C4-2B (cell line): ENCODE measurements at regions not wholly inside any gene's neighbourhood (a gene's known extent, or its start where the extent isn't known, plus 50 kb on each side); places are given as distances from the start of the nearest gene placed in this dataset.

Experiments
- H3K27ac ChIP-seq: fragments of 450-650 bp; 2 replicates; pipeline ENCODE4 v1.5.1; 2017
- ZFX ChIP-seq: fragments of 450-650 bp; IDR thresholded peaks from 2 replicates; pipeline ENCODE4 v1.6.1; 2017
- TF ChIP-seq, protein P1 (sequence below): fragments of 450-650 bp; conservative IDR thresholded peaks from 2 replicates; pipeline ENCODE4 v1.5.1; 2017; ENCODE audit warnings: mild to moderate bottlenecking

DNA sequence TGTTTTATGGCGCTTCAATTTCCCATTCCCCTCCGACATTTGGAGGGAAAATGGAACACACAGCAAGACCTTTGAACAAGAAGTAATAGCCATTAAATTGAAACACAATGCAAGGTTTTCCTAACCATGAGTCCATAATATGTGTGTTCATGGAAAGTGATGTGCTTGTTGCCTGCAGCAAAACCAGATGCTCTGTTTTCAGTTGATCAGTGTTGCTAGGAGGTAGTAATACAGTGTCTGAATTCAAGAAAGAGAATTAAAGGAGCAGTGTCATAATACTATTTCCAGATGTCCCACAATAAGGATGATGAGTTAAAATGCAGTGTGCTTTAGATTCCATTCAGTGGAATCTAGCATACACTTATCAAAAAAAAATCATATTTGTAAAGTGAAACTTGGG, 637.4 kb upstream of the API5 start:
- no peak overlapping the region for H3K27ac ChIP-seq
- no peak for TF ChIP-seq ZFX
- TF ChIP-seq, protein P1, sequence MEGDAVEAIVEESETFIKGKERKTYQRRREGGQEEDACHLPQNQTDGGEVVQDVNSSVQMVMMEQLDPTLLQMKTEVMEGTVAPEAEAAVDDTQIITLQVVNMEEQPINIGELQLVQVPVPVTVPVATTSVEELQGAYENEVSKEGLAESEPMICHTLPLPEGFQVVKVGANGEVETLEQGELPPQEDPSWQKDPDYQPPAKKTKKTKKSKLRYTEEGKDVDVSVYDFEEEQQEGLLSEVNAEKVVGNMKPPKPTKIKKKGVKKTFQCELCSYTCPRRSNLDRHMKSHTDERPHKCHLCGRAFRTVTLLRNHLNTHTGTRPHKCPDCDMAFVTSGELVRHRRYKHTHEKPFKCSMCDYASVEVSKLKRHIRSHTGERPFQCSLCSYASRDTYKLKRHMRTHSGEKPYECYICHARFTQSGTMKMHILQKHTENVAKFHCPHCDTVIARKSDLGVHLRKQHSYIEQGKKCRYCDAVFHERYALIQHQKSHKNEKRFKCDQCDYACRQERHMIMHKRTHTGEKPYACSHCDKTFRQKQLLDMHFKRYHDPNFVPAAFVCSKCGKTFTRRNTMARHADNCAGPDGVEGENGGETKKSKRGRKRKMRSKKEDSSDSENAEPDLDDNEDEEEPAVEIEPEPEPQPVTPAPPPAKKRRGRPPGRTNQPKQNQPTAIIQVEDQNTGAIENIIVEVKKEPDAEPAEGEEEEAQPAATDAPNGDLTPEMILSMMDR: no peak

DNA sequence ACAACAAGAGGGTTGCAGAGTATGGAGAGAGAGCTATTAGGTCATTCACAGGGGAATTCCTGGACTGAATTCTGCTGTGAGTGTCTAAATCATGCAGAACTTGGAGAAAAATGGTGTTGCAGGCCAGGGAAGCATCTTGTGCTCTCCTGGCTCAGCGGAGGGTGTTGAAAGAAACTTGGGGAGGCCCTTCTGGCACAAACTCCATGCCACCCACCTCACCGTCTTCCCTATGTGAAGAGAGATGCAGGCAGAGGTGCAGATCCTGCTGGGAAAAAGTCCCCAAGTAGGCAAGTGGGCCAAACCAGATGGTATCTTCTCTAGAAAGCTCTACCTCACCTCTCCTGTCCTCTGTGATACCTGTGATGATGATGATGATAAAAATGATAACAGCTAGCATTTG, 604.3 kb upstream of the API5 start:
- no peak overlapping the region for H3K27ac ChIP-seq
- TF ChIP-seq, protein P1: no peak
- no peak for TF ChIP-seq ZFX

DNA sequence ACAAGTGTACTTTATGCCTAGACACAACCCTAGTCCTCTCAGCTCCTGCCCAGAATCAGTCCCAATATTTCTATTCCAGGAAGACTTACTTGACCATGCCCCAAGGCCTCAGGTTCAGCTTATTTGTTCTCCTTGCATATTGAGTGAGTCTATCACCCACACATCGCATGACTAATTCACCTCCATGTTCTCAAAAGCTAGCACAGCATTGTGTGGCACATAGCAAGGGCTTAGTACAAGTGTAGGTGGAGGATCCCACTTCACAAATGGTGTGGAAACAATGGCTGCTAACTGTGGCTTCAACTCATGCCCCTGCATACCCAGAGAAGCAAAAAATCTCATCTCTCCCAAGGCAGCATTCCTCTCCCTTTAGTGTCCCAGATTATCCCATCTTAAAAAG, 602.6 kb upstream of the API5 start:
- no peak overlapping the region for H3K27ac ChIP-seq
- no peak for TF ChIP-seq ZFX
- TF ChIP-seq, protein P1: no peak

DNA sequence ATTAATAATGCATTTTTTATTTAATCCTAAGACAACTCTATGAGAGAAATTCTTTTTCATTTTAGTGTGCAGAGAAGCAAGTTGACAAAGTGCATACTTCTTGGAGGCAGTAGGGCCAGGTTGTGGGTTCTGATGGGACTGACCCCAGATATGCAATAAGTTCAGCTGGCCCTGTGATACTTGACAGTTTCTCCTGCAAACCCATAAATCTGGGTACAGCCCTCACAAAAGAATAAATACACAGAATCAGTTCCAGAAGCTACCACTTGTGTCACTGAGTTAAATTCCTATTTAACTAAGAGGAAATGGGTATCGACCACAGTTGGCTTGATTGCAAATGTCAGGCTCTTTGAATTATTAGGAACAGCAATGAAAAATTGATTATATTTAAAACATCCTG, 598.5 kb upstream of the API5 start:
- TF ChIP-seq, protein P1: no peak
- no peak for TF ChIP-seq ZFX

DNA sequence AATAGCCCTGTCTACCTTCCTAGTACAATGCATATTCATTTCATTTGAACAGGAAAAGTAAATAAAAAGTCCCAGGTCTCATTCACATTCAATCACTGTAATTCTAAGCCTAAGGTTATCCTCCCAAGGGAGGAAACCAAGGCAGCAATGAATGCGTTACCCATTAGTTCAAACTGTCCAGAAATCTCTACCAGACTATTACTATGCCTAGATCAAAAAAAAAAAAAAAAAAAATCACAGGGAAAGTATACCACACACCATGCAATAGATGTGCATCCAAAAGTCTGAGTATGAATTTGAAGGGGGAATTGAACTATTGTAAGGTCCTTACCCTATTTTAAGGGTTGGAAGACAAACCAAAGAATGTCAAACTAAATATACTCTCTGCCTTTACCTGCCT, 598.0 kb upstream of the API5 start:
- TF ChIP-seq, protein P1: no peak
- TF ChIP-seq ZFX: no peak
- no peak overlapping the region for H3K27ac ChIP-seq

More for the DNA sequence above, 598.5 kb upstream of the API5 start:
- H3K27ac ChIP-seq: no peak overlapping the region

DNA sequence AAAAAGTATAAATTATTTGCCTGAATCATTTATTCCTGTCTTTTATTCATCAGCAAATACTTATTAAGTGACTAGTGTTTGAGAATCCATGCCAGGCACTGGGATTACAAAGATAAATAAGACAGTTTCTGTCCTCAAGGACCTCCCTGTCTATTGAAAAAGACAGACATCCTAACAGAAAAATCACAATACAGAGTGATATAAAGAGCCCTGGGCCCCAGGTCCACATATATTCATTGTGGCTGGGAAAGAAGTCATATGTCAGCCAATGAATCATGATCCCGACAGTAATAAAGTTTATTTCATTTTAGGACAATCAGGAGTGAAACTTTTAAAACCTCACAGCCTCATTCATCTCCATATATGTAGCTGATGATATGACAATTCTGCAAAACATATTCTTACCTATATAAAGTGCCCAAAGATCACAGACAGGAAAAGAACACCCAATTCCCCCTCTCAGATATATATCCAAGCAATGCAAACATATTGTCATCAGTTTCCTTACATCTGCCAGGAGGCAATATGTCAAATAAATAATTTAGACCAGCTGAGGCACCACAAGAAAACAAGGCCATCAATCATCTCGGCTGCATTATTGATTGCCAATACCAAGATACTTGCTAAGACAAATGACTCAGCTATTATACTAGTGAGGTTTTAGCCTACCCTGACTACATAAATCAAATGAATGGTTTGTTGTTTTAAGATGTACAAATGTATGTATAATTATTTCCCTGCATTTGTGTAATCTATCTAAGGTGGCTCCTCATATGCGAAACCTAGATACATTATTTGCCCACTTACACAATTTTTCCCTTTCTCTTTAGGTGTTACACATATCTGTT, 590.9 kb upstream of the API5 start:
- H3K27ac ChIP-seq: no peak overlapping the region
- no peak for TF ChIP-seq ZFX
- TF ChIP-seq, protein P1: no peak

DNA sequence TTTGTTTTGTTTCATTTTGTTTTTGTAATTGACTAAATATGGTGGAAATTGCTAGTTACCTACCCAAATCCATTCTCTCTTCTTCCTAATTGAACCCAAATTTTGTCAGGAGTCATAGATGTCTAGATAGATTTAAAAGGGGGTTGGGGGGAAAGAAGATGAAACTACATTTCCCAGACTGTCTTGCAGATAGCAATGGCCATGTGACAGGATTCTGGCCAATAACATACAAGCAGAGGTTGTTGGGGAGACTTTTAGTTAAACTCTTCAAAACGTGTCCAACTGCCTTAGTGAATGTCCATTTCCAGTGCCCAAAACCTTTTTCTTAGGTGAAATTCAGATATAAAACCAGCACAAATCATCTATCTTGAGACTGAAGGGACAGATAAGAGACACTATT, 583.9 kb upstream of the API5 start:
- no peak overlapping the region for H3K27ac ChIP-seq
- TF ChIP-seq, protein P1: no peak
- TF ChIP-seq ZFX: no peak
